AG09309 (cell line): ENCODE measurements at regions not wholly inside any gene's neighbourhood (a gene's known extent, or its start where the extent isn't known, plus 50 kb on each side); places are given as distances from the start of the nearest gene placed in this dataset.

Experiments
- DNase-seq: peaks from one replicate; pipeline ENCODE4 v3.0.0-alpha.2; 2010; ENCODE audit warnings: low read depth
- H3K4me3 ChIP-seq: 2 replicates; pipeline ENCODE4 v1.5.1; 2011; ENCODE audit warnings: mild to moderate bottlenecking, low read depth, low read length, moderate library complexity; ENCODE audit not compliant: control insufficient read depth
- CTCF ChIP-seq: IDR thresholded peaks from 2 replicates; pipeline ENCODE4 v1.5.1; 2011; ENCODE audit warnings: mild to moderate bottlenecking, low read depth, low read length, inconsistent platforms; ENCODE audit not compliant: insufficient read depth, control insufficient read depth; ENCODE audit errors: missing control alignments

- DNase-seq = no peak
- no peak for TF ChIP-seq CTCF
These were observed 167.5 kb upstream of the NECTIN1 start for GRCh38 chr11:119896387-119897045.

GRCh38 chr11:119895981-119896380, 167.0 kb upstream of the NECTIN1 start:
- no peak for DNase-seq
- no peak overlapping the region for H3K4me3 ChIP-seq
- TF ChIP-seq CTCF = no peak

More at GRCh38 chr11:119896387-119897045, 167.5 kb upstream of the NECTIN1 start:
- H3K4me3 ChIP-seq = no peak overlapping the region

GRCh38 chr11:119894916-119895315, 165.9 kb upstream of the NECTIN1 start:
- DNase-seq = no peak
- no peak overlapping the region for H3K4me3 ChIP-seq
- no peak for TF ChIP-seq CTCF

- no peak overlapping the region for H3K4me3 ChIP-seq
- no peak for DNase-seq
- no peak for TF ChIP-seq CTCF
These were observed 163.4 kb upstream of the NECTIN1 start for GRCh38 chr11:119892311-119892808.

GRCh38 chr11:119891055-119891768, 162.2 kb upstream of the NECTIN1 start:
- no peak for TF ChIP-seq CTCF
- no peak for DNase-seq
- H3K4me3 ChIP-seq = no peak overlapping the region

- H3K4me3 ChIP-seq = no peak overlapping the region
- DNase-seq = no peak
- TF ChIP-seq CTCF = no peak
These were observed 161.5 kb upstream of the NECTIN1 start for GRCh38 chr11:119890466-119890865.
